ENCODE measurements at regions not wholly inside any gene's neighbourhood (a gene's known extent, or its start where the extent isn't known, plus 50 kb on each side); places are given as distances from the start of the nearest gene placed in this dataset.

DNA sequence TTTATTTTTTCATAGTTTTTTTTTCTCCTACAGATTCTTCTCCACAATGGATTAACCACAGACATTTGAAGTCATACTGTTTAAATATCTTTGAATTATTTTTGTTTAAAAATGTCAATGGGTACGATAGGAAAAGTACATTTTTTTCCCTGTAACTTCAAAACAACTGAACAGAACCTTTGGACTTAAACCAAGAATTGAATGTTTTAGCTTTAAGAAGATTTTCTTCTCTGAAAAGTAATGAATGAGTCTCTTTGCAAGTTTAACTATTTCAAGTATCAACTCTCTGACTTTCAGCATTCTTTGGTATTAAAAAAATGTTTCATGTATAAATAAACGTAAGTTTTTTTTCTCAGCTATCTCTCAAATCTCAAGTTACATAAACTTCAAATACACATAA lies 364.3 kb downstream of the FBXO8 start:
- DNase-seq: no peak

DNA sequence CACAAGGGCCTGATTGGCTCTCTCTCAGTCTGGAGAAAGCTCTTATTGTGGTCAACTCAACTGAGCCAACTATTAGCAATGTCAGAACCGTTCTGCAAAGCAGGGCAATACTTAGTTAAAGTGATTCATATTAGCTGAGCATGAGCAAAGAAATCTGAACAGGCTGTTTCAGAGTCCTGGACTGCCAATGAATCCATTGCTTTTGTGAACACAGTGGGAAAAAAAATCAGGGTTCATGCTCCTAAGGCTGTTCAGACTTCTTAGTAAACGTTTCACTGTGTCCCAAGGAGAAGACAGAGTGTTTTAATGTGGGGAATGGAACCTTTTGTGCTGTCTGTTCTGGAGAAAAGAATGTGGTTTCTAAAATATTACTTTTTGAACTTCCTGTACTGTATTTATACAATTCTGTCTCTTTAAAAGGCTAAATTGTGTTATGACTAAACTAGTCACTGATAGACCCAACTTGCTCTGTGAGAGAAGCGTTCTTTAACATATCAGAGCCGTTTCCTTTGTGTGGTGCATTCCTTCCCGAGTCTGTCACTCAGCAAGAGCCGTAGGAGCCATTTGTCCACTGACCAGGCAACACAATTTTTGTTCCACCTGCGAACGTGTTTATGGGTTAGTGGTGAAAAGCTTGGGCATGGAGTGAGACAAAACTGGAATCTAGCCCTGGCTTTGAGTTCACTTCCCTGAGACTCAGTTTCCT lies 366.1 kb downstream of the FBXO8 start:
- no peak for DNase-seq

DNA sequence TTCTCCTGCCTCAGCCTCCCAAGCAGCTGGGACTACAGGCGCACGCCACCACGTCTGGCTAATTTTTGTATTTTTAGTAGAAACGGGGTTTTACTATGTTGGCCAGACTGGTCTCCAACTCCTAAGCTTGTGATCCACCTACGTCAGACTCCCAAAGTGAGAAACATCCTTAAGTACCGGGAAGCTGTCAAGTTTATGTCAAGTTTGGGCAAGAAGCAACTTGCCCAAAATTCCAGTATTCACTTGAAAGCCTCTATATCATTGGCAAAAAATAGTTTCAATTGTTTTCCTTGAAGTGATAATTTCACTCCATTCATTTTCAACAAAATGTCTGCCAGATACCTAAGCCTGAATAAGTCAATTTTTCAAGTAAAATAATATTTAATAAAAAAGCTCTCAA lies 370.0 kb downstream of the FBXO8 start:
- no peak for DNase-seq

- DNase-seq: no peak
Measured at GRCh38 chr4:173912384-173912783, 371.1 kb downstream of the FBXO8 start.

DNA sequence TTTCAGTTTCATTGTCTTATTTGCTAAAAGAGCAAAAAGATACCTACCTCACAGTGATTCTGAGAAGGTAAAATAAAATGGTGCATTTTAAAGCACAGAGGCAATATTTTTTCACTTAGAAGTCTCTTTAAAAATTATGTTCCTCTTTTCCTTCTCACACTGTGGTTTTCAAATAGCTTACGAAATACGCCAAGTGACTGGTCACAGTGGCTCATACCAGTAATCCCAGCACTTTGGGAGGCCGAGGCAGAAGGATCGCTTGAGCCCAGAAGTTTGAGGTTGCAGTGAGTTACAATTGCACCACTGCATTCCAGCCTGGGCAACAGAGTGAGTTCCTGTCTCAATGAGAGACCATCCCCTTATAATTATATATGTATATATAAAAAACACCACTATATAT lies 372.6 kb downstream of the FBXO8 start:
- no peak for DNase-seq

DNA sequence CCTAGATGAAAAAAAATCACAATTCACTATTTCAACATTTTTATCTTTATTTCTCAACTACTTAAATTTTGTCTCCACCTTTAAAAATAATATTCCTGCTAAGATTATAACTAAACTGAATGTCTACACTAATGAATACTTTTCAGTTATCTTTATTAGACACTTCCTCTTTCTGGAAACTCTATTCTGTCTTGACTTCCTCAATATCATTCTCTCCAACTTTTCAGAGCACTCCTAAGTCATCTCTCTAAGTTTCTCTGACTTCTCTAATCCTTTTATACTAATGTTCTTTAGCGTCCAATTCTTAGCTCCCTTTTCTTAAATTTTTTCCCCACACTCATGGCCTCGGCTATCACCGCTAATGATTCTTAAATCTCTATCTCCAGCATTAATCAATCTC lies 374.2 kb downstream of the FBXO8 start:
- no peak for DNase-seq

DNA sequence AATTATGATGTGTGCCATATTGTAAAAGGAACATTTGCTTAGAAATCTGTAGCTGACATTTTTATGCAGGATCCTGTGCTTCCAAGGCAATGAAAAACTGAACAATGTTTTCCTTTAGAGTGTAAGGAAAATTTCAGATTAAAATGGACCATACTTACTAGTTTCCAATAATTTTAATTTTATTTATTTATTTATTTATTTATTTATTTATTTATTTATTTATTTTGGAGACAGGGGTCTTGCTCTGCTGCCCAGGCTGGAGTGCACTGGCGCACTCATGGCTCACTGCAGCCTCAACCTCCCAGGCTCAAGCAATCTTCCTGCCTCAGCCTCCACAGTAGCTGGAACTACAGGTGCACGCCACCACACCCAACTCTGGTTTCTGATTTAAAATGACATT lies 369.8 kb upstream of the HAND2 start:
- no peak for DNase-seq

GRCh38 chr4:173891072-173891471 lies 361.0 kb upstream of the HAND2 start:
- no peak for DNase-seq

DNA sequence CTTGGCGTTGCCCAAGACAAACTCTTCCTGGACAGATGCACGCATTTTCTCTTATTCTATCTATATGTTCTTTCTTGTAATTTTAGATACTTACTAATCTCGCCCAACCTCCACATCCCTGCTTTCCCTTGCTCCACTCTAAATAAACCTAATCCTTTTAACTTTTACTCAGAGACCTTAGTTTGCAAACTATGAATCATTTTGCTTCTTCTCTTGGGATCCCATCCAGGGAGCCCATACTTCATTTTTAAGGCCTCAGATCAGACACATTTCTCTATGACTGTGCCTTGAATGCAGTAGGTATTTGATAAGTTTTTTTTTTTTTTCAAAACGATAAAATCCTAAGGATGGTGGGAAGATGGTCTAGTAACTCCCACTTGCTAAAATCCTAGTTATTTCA lies 353.8 kb upstream of the HAND2 start:
- no peak for DNase-seq

- DNase-seq: no peak
Measured at GRCh38 chr4:173880897-173881296, 350.9 kb upstream of the HAND2 start.

- no peak for DNase-seq
Measured at GRCh38 chr4:173879509-173879908, 349.5 kb upstream of the HAND2 start.

DNA sequence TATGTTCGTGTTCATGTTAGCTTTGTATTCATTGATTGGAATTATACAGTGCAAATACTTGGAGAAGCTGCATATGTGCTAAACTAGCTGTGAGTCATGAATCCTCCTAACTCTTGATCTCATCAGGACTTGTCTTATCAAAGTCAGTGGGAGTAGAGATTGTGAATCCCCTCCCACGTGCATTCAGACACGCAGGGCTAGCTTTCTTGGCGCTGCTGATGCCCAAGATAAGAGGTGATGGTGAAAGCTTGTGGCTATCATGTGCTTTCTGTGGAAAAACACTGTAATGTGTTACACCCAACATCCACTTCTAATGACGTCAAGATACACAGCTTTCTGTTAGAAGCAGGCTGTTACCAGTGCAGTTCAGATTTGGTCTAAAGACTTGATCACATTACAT lies 348.7 kb upstream of the HAND2 start:
- no peak for DNase-seq

DNA sequence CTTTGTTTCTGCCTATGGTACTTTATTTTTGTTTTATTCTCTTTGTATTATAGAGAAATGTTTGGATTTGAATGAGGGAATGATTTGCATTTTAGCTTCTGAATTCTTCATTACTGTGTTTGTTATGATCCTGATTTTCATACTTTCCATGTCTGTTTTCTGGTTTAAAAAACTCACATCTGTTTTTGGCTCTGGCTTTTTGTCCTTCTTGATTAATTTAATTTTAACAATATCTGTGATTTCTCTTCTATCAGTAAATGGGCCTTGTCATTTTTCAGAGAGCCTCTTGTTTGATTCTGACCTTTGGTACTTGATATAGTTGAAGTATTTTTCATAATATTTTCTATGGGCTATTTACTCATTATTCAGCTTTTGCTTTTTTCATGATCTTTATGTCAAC lies 341.6 kb upstream of the HAND2 start:
- no peak for DNase-seq

DNA sequence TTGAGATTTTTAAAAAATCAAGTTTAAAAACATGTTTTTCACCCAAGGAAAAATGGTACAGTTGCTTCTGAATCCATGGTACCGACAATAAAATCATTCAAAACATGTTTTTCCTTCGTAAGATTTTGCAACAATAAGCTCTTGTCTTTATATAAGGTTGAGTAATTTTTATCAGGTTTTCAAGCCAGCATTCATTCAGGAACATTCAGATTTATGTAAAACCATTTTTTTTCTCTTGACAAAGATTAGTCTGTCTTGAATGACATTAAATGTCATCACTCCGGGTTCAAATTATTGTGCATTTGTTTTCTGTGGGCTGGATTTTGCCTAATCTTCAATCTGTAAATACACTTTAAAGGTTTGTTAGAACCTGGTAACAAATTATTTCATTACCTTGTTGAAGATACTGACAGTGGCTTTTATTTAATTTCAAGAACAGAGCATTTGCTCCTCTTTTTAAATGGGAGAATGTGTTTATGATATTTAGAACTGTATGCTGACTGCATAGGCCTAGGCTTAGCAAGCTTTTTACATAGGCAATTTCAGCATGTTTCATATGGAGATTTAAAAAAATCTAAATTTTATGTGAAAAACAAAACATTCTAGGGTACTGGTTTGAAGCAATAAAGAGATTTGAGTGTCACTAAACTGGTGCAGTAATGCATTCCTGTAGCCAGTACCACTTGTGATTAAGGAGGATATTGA lies 336.4 kb upstream of the HAND2 start:
- DNase-seq: no peak

GRCh38 chr4:173862754-173863153 lies 332.7 kb upstream of the HAND2 start:
- DNase-seq: no peak

GRCh38 chr4:173860094-173860493 lies 330.1 kb upstream of the HAND2 start:
- DNase-seq: no peak

DNA sequence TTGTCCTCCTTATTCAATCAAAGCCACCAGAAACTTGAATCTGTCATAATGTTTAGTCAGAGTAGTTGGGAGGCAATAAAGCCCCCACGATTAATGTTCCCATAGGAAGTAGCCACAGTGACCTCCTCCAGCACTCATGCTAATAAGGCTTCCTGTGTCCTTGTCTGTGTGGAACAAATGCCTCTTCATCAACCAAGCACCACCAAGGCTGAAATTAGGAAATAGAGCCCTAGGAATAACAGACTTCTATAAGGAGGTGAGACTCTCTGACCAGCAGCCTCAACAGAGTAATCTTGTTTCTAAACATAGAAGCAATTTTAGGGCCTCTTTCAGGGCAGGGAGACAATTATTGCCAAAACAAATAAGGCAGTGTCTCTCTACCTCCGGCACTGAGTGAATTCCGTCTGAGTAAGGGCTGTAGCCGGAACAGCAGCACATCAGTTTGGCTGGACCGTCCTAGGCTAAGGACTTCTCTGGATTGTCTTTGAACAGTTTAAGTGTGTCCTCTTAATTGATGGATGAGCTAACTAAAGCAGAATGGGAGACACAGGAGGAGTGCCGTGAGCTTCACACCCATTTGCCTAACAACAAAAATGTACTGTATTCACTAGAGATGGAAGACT lies 329.2 kb upstream of the HAND2 start:
- DNase-seq: no peak

DNA sequence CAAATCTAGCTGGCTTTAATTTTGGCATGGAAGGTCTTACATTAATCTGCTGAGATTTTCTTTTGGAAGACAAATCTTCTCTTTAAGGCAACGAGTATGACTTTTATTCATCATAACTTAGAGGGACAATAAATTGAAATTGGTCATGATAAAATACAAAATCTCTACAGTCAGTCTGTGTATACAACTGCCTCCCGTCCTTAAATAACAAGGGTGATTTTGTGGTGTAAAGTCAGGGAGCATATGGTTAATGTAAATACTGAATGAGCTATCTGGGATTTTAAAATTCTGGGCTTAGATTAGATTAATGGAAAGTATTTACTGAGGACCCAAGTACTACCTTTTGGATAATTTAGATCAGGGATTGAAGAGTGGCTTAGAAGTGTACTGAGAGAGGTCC lies 328.4 kb upstream of the HAND2 start:
- DNase-seq: no peak

DNA sequence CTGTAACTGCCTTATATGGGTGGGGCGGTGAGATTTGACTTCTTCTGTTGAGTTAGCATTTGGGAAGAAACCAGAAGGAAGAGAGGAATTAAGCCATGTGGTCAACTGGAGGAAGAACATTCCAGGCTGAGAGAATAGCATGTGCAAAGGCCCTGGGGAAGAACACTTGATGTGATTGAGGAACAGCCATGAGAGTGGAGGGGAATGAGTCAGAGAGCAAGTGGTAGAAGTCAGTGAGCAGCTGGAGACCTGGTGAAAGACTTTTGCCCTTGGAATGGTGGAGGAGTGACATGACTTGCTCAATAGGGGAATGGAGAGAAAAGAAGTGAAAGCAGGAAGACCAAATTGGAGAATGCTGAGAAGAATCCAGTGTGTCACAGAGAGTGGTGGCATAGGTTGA lies 327.8 kb upstream of the HAND2 start:
- DNase-seq: no peak

- no peak for DNase-seq
Measured at GRCh38 chr4:173855015-173855414, 325.0 kb upstream of the HAND2 start.

- peak; percentile 0 for DNase-seq
Measured at GRCh38 chr4:173852775-173853174, 322.7 kb upstream of the HAND2 start.

DNA sequence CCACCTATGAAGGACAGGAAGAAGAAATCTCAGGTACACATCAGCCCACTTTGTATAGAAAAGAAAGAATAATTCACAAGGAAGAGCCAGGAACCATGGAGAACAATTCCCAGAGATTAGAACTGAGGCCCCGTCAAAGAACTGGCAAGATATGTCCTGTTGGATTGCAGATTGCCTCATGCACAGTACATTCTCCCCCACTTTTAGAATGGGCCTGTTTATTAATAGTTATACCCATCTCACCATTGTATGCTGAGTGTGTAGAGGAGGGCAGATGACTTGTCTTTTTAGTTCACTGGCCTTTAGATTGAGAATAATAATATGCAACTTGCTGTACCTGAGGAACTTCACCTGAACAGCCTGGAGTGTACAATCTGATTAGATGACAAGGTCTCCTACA lies 315.6 kb upstream of the HAND2 start:
- no peak for DNase-seq

DNA sequence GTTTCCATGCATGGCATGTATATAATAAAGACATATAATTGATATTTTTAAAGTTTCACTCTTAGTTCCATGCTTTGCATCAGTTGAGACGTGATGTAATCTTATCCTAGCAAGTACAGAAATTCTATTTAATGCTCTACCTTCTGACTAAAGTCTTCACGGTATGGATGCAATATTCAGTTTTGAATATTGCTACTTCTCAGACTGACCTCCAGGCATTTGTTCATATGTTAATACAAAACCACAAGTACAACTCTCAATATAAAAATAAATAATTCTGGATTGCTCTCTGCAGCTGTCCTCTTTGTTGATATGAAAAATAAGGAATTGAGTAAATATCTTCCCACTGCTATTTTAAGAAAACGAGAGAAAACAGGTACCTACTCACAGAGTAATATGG lies 309.8 kb upstream of the HAND2 start:
- no peak for DNase-seq

- DNase-seq: no peak
Measured at GRCh38 chr4:173837517-173837916, 307.5 kb upstream of the HAND2 start.

GRCh38 chr4:173835903-173836302 lies 305.9 kb upstream of the HAND2 start:
- no peak for DNase-seq
